HG02798 (cell line): ENCODE measurements at regions not wholly inside any gene's neighbourhood (a gene's known extent, or its start where the extent isn't known, plus 50 kb on each side); places are given as distances from the start of the nearest gene placed in this dataset.

Experiments
- ATAC-seq: cut with Tn5 transposase; IDR thresholded peaks from one replicate; pipeline ENCODE4 v1.9.1; 2021; ENCODE audit warnings: mild to moderate bottlenecking; ENCODE audit not compliant: unreplicated experiment, poor library complexity

DNA sequence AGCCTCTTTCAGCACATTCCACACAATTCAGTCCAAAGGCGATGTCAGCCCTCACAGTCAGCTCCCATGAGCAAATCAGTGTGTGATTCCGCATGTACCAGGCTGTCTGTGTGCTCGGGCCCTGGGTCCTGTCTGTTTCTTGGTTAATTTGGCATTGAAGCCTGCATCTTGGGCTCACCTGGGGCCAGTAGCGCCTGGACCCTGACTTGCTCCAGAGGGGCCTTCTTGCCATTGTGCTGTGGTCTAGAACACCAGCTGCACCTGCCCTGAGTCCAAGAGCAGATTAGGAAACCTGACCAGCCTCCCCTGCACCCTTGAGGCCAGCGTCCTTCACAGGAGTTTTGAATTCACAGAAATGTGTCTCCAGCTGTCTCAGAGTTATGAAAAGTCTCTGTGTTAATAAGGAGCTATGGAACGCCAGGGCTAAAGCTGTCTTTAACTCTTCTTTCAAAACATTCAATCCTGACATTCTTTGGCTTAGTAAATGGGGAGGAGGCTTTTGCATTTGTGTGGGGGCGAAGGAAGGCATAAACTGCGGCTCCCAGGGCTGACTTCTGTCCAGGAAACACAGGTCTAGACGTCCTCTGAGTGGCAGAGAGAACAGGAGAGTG is 102.2 kb downstream of the ARF6 start:
- ATAC-seq: no peak

DNA sequence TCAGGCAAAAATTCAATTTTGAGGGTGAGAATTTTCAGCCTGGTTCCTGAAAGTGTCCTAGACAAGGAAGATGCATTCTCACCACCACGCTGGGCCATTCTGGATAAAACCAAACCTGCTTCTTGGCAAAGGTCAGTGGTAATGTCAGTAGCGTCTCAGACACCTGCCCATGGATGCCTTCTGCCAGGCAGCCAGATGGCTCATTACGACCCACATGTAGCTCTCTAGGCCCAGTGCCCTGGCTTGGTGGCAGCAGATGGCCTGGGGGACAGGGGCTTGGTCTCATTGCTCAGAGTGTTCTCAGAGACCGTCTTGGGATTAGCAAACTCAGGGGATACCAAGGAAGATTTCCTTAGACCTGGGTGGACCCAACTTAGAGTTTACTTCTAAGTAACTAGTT is 105.1 kb downstream of the ARF6 start:
- no peak for ATAC-seq

DNA sequence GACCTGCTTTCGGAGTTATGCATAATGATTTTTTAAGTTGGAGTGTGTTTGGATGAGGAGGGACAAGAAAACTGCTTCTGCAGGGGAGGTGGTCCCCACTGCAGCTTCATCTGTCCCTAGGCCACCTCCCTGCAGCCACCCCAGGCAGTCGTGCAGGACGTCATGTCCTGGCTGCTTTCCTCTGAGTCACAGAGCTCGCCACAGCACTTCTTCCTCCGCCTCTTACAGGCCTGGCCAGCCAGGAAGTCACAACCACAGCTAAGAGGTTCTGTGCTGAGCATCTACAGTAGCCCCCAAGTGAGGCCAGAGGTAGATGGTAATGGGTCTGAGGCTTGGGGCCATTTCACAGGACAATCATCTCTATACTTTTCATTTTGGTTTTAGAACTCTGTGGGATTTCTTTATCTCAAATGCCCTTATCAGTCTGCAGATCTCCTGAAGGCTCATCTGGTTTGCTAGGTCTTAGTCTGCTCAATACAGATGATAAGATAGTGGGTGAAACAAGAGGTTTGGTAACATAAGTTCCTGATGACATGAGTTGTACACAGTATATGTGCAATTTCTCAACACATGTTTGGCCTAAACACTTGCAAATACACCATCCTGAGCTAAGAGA is 106.4 kb downstream of the ARF6 start:
- ATAC-seq: peak; percentile 49

DNA sequence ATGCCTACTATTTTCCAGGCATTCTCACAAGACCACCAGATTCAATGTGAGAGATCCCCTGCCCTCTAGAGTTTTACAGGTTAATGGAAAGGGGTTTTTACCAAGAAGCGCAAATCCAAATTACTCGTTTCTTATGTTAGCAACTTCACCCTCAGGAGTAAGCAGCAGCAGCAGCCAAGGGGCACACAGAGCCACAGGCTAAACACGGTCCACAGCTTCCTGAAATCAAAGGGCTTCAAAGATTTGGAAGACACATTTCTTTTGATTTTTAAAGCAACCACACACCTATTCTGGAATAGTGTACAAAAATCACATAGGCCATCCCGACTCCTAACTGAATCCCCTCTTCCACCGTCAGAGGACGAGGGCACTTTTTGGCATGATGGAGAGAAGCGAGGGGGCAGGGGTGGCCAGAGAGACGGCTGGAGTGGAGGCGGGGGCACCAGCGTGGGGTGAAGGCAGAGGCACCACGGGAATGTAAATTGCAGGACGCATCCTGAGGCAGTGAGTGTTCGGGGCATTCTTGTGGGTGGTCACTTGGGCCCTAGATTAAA is 107.0 kb downstream of the ARF6 start:
- no peak for ATAC-seq

DNA sequence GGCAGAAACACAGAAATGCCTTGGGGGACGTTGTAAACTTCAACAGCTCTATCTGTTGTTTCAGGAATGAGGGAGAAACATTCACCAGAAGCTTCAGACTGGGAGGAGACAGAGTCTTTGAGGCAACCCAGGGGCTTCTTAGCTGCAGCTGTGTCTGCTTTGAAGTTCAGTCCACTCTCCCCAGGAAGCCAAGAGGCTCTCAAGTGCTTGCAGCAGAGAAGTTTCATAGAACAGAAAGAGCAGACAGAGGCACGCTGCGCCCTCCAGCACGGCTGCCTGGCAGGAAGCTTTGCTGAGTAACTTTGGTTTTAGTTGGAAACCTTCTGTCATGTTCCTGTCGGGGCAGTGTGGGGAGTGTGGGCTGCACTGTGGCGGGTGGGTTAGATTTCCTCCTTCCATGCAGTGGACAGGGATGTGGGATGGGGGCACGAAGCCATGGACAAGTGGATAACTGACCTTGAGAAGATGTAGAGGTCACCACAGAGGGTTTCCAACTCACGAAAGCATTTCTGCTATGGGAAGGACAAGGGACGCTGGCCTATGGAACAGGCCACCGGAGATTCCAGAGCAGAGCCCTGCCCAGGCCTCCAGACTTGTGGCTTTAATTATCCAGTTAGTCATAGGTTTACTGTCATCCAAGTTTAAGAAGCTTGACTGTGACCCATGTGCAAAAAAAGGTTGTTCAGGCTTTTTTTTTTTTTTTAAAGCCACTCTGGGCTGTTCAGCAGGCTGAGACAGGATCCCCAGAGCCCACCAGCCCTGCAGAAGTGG is 107.7 kb downstream of the ARF6 start:
- peak; percentile 14 for ATAC-seq

- peak; percentile 30 for ATAC-seq
Measured at GRCh38 chr14:50001151-50001998, 108.5 kb downstream of the ARF6 start.

DNA sequence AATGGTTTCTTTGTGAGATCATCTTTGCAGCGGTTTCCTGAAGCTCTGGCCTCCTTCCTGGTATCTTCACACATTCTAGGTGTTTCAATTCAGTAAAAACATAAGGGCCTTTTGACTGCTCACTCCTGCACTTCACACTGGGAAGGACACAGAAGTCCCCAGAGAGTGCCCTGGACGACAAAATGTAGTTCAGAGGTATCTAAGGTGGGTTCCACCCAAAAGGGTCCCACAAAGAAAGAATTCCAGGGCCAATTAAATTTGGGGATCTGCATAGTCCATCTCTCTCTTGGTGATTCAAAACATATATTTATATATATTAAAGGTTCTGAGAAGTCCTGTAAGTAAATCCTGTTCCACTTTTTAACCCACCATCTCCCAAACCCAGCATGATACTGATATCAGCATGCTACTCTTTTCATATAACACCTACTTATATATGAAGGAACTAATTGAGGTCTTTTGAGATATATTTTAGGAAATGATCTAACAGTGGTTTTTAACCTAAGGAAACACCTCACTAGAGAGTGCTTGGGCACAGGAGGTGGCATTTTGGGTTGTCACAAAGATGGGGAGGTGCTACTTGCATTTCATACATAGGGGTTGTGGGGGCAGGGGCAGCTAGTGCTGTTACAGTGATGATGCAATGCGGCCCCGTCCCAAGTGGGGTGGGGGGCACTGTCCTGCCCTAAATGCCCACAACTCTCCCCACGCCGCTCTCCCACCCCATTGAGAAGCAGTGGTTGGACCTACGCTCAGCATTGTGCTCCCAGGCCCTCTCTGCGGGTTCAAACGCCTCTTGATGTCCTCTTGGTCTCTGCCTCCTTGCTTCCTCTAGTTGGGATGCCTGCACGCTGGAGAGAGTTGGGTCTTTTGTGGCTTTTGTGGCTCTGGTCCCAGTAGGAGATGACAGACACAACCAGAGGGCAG is 109.4 kb downstream of the ARF6 start:
- no peak for ATAC-seq

- ATAC-seq: no peak
Measured at GRCh38 chr14:50002926-50003212, 110.0 kb downstream of the ARF6 start.

- peak; percentile 61 for ATAC-seq
Measured at GRCh38 chr14:50003213-50004021, 110.5 kb downstream of the ARF6 start.

- no peak for ATAC-seq
Measured at GRCh38 chr14:50006141-50006540, 110.2 kb downstream of the VCPKMT start.

DNA sequence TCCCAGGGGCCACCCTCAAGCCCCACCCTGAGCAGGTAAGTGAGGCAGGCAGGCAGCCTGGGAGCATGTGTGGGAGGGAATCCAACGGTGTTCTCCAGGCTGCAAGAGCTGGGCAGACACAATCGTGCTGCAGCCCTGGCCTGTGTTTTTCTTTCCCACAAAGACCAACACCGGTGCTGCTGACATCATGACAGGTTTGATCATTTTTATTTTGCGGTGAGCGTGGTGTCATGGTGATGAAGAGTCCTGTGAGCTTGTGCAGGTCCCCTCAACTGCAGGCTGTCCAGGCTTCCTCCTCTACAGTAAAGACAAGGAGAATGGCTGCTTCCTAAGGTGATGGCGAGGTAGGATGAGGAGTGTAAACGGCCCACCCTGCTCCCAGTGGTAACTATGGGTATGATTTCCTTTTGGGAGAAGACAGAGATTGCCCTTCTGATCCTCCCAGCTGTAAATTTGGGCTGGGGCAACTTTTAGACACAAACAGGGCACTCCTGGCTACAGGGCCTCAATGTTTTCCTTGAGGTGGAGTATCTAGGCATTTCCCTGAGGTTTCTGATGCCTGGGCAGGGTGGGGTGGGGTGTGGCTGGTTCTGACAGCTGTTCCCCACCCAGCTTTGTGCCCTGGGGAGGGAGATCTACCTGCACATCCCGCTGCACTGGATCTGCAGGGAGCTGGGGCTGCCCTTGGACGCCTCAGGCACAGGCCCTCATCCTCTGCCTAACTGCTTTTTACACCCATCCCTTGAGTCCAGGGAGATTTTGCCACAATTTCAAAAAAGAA is 109.1 kb downstream of the VCPKMT start:
- ATAC-seq: no peak

DNA sequence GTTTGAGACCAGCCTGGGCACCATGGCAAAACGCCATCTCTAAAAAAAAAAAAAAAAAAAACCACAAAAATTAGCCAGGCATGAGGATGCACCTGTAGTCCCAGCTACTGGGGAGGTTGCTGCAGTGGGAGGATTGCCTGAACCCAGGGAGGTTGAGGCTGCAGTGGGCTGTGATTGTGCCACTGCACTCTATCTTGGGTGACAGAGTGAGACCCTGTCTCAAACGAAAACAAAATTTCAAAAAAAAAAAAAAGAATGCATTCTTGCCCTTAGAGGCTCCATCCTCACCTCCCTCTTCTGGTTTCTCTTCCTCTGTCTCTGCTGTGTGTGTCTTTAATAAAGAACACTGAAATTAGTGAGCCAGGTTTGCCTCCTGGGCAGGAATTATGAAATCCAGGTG is 107.8 kb downstream of the VCPKMT start:
- ATAC-seq: peak; percentile 30

- ATAC-seq: no peak
Measured at GRCh38 chr14:50008974-50009373, 107.4 kb downstream of the VCPKMT start.

GRCh38 chr14:50010752-50011151 is 105.6 kb downstream of the VCPKMT start:
- ATAC-seq: no peak

DNA sequence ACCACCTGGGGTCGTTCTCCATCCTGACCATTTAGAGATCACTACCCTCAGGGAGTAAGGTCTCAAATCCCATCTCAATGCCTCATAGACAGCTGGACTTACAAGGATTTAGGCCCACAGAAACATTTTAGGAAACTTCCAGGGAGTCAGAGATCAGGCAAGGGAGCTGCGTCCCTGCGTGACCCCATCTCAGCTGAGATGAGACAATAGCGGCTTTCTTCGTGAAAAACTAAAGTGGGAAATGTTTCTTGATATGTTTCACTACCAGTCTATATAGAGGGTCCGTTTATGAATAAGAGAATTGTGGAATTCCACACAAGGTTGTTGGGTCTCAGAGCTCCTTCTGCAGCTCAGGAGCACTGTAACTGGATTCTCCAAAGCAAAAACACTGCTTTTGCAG is 105.1 kb downstream of the VCPKMT start:
- no peak for ATAC-seq

- no peak for ATAC-seq
Measured at GRCh38 chr14:50012644-50013043, 103.7 kb downstream of the VCPKMT start.

DNA sequence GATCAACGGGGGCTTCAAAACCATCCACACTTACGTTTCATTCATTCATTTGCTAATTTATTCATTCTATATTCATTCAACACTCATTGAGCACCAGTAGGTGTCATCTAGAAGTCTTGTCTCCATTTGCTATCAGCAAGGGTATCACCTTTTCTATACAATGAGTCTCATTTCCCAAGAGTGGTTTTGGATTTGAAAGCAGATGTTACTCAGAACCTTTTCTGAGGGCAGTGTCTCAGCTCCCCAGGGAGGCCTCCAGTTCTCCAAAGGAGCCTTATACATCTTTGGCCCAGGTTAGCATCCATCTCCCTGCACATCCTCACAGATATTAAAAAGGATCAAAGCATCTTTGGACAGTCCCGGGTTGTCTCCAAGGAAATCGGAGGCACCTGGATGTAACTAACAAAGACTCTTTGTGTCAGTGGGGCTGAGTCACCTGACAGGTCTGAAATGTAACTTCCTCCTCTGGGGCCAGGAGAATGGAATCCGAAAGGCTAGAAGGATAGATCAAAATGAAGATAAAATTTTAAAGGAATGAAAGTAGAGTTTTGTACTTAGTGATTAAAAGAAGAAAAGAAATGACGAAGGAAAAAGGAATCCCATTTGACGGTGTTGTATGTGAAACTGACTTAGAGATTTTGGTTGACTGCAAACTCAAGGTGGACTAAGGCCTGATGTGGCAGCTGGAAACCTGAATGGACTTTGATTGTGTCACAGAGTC is 103.0 kb downstream of the VCPKMT start:
- no peak for ATAC-seq
